SJCRH30 (cell line): ENCODE measurements at regions not wholly inside any gene's neighbourhood (a gene's known extent, or its start where the extent isn't known, plus 50 kb on each side); places are given as distances from the start of the nearest gene placed in this dataset.

ENCODE experiments used
- DNase-seq, 2 experiments: peaks; one replicate each; pipeline ENCODE4 v3.0.0-alpha.2; 2015 to 2020
- H3K27ac ChIP-seq: fragments of 250-450 bp; sonication (Bioruptor Pico); 2 replicates; pipeline ENCODE4 v1.5.1; 2020; ENCODE audit warnings: mild to moderate bottlenecking, moderate library complexity
- H3K27me3 ChIP-seq: fragments of 250-450 bp; sonication (Bioruptor Pico); 2 replicates; pipeline ENCODE4 v1.5.1; 2020; ENCODE audit warnings: mild to moderate bottlenecking, moderate library complexity
- H3K36me3 ChIP-seq: fragments of 250-450 bp; sonication (Bioruptor Pico); 2 replicates; pipeline ENCODE4 v1.5.1; 2020; ENCODE audit warnings: mild to moderate bottlenecking, moderate library complexity
- H3K4me1 ChIP-seq: fragments of 250-450 bp; sonication (Bioruptor Pico); 2 replicates; pipeline ENCODE4 v1.5.1; 2020; ENCODE audit warnings: mild to moderate bottlenecking, moderate library complexity
- H3K4me3 ChIP-seq: fragments of 250-450 bp; sonication (Bioruptor Pico); 2 replicates; pipeline ENCODE4 v1.5.1; 2020; ENCODE audit warnings: mild to moderate bottlenecking, moderate library complexity
- H3K9me3 ChIP-seq: fragments of 250-450 bp; sonication (Bioruptor Pico); replicated peaks from 2 replicates; pipeline ENCODE4 v1.5.1; 2020; ENCODE audit warnings: mild to moderate bottlenecking, moderate library complexity

DNA sequence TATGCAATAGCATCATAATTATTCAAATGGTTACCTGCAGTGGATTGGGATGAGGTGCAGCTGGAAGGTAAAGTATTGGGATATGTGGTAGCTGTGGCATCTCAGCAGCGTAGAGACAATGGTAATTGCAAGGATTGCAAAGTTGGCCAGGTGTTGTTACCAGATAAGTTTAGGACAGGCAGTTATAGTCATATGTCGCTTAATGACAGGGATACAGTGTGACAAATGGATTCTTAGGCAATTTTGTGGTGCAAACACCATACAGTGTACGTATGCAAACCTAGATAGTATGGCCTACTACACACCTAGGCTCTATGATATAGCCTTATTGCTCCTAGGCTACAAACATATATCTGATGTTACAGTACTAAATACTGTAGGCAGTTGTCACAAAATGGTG lies 163.5 kb upstream of the LYZL2 start:
- DNase-seq, result no peak
- no peak overlapping the region for H3K4me3 ChIP-seq
- H3K4me1 ChIP-seq, result peaks cover 1% of the 10 kb centered on the region; the same call in 1 of the 2 replicates
- H3K36me3 ChIP-seq, result no peaks in the 10 kb centered on the region
- no peaks in the 10 kb centered on the region for H3K27me3 ChIP-seq
- H3K27ac ChIP-seq, result no peak overlapping the region
- H3K9me3 ChIP-seq, result no peaks in the 10 kb centered on the region

DNA sequence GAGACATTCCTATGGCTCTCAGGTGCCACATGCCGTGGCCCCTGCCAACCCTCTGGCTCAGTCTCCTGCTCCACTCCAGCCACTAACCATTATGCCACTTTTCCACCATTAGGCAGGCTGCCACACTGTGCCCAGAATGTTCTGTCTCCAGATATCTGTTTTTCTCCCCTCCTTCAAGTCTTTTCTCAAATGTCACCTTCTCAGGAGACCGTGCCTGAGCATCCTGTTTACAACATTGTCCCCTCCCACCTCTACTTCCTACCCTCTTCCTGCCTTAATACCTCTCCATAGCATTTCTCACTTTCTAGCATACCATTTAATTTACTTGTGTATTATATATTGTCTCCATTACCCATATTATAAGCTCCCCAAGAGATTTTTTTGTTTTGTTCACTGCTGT lies 162.5 kb upstream of the LYZL2 start:
- DNase-seq, result no peak
- Histone ChIP-seq H3K36me3 (no peaks in the 10 kb centered on the region), H3K4me3 (no peak overlapping the region), H3K9me3 (no peaks in the 10 kb centered on the region), H3K4me1 (no peaks in the 10 kb centered on the region), H3K27me3 (no peaks in the 10 kb centered on the region), H3K27ac (no peak overlapping the region)

DNA sequence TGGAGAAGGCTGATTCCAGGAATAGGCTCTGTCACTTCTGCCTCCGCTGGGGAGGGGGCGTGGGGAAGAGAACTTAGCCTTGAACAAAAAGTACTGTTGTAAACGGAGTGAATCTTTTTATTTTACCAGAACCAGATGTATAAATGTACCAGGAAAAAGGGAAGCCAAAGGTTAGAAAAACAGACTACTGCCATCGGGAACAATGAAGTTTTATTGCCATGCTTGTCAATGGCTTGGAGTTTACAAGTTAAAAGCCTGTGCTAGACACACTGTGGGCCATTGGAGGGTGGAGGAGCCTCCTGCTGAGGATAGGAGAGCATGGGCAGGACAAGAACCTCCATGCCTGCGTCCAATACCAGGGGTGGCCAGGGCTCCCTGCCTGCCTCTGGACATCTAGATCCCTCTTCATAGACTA lies 161.7 kb upstream of the LYZL2 start:
- H3K4me3 ChIP-seq, result no peak overlapping the region
- H3K4me1 ChIP-seq, result no peaks in the 10 kb centered on the region
- no peak for DNase-seq
- no peak overlapping the region for H3K27ac ChIP-seq
- no peaks in the 10 kb centered on the region for H3K27me3 ChIP-seq
- H3K9me3 ChIP-seq, result no peaks in the 10 kb centered on the region
- H3K36me3 ChIP-seq, result no peaks in the 10 kb centered on the region

DNA sequence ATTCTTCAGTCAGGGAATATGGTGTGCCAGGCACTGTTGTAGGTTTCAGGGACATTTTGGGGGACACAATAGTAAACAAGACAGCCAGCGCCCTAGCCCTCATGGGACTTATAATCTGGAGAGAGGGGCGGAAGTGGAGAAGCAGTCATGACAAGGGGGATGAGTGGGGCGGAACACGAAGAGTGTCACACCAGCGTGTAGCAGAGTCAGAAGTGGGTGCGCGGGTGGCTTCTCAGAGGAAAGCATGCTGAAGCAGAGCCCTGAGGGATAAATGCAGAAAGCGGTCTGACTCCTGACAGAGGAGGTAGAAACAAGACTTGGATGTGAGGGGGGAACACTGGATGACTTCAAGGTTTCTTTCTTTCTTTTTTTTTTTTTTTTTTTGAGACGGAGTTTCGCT lies 160.3 kb upstream of the LYZL2 start:
- Histone ChIP-seq H3K9me3 (no peaks in the 10 kb centered on the region), H3K27me3 (no peaks in the 10 kb centered on the region), H3K4me1 (peaks cover 8% of the 10 kb centered on the region), H3K4me3 (no peak overlapping the region), H3K36me3 (no peaks in the 10 kb centered on the region), H3K27ac (no peak overlapping the region)
- DNase-seq, result no peak

DNA sequence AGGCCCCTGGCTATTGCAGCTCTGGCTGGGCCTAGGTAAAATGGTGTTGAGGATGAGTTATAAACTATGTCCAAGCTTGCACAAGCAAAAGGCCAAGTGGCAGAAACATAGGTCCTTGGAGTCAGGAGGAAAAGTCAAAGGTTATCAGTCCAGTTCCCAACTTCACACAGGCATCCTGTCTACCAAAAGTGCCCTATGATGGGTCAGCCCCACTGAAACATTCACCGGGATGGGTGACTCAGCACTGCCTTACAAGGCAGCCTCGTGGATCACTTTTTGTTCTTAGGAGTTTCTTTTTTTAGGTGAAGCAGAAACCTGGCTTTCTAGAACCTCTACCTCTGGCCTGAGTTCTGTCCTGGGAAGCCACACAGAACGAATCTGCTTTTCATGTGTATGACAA lies 158.8 kb upstream of the LYZL2 start:
- H3K27me3 ChIP-seq, result no peaks in the 10 kb centered on the region
- H3K36me3 ChIP-seq, result no peaks in the 10 kb centered on the region
- H3K27ac ChIP-seq, result no peak overlapping the region
- no peaks in the 10 kb centered on the region for H3K9me3 ChIP-seq
- H3K4me1 ChIP-seq, result peaks cover 10% of the 10 kb centered on the region
- DNase-seq, result no peak
- H3K4me3 ChIP-seq, result no peak overlapping the region

DNA sequence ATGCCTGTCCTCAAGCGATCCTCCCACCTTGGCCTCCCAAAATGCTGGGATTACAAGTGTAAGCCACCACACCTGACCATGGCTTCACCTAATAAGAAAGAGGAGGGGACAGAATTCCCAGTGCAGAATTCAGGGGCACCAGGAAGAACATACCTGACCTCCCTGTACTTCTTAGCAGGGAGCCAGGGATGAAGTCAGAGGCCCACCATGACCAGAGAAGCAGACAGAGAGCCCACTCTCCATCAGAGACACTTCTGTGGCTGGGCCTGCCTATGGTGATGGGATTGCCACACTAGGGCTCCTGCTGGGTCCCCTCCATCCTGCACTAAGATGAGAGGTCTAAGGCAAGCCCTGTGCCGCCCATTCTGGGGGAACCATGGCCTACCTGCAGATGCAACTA lies 157.4 kb upstream of the LYZL2 start:
- Histone ChIP-seq H3K27ac (no peak overlapping the region), H3K9me3 (no peaks in the 10 kb centered on the region), H3K36me3 (no peaks in the 10 kb centered on the region), H3K4me3 (no peak overlapping the region), H3K4me1 (peaks cover 20% of the 10 kb centered on the region), H3K27me3 (no peaks in the 10 kb centered on the region)
- no peak for DNase-seq

DNA sequence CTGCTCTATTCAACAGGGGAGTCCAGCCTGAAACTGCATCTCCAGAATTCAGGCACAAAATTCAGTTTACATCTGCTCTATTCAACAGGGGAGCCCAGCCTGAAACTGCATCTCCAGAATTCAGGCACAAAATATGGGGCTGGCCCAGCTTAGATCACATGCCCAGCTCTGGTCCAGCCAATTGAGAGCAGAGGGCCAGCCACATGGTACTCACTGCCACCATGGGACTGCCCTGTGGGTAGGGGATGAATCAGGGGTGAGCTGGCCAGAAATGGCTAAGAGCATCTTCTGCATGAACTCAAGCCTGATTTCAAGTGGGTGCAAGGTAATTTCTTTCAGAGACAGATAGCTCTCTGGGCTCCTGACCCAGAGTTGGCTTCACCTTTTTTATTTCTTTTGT lies 156.6 kb upstream of the LYZL2 start:
- Histone ChIP-seq H3K27me3 (no peaks in the 10 kb centered on the region), H3K9me3 (no peaks in the 10 kb centered on the region), H3K4me3 (no peak overlapping the region), H3K27ac (no peak overlapping the region; the same call in 1 of the 2 replicates), H3K4me1 (peaks cover 20% of the 10 kb centered on the region), H3K36me3 (no peaks in the 10 kb centered on the region)
- DNase-seq, result peak in 1 of 2 experiments; percentile 30

DNA sequence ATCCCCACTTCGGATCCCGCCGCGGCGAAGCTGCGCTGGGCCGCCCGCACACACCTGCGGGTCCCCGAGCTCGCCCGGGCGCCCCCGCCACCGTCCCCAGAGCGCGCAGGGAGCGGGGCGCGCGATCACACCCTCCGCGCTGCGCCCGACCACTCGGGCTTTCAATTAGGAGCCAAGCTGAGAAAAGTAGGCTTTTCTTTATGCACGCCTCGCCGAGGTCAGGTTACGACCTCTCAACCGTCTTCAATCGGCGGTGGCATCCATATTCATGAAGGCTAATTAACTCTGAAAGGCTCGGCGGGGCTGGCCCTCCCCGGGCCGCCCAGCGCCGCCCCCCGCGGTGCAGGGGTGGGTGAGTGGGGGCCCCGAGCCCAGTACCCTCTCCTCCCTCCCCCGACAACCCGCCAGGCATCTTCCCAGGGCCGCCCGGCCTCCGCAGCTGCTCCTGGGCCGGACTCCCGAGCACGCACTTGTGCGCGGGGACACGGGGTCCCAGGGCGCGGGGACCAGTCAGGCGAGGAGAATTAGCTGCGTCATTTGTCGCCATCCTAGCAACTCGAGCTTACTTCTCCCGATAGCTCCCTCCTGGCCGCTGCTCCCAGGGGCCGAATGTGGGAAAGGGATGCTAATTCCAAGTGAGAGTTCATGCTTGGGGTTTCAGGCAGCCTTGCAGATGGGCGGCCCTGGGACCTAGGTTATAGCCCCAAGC lies 155.5 kb upstream of the LYZL2 start:
- Histone ChIP-seq H3K36me3 (no peaks in the 10 kb centered on the region), H3K4me1 (peaks cover 20% of the 10 kb centered on the region), H3K27ac (peak overlapping the region; percentile 69), H3K27me3 (no peaks in the 10 kb centered on the region), H3K4me3 (peak overlapping the region; percentile 64), H3K9me3 (no peaks in the 10 kb centered on the region)
- DNase-seq, result peak; percentile 88 to 91

DNA sequence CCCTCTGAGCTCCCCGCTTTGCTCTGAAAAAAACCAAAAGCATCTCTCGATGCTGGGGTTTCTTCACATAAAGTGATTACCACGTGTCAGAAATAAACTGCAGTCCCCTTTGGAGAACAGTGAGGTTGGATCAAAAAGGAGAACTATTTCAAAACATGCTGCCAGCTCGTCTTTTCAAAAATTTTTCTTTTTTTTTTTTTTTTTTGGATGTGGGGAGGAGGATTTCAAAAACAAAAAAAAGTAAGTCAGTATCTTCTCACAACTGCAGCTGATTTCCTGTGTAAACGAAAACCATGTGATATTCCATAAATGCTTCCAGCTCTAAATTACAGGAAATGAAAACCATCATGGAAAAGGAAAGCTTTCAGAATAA lies 155.0 kb upstream of the LYZL2 start:
- Histone ChIP-seq H3K27me3 (no peaks in the 10 kb centered on the region), H3K4me1 (peaks cover 20% of the 10 kb centered on the region), H3K9me3 (no peaks in the 10 kb centered on the region), H3K4me3 (peak overlapping the region; percentile 64), H3K36me3 (no peaks in the 10 kb centered on the region), H3K27ac (peak overlapping the region; percentile 69)
- DNase-seq, result no peak

DNA sequence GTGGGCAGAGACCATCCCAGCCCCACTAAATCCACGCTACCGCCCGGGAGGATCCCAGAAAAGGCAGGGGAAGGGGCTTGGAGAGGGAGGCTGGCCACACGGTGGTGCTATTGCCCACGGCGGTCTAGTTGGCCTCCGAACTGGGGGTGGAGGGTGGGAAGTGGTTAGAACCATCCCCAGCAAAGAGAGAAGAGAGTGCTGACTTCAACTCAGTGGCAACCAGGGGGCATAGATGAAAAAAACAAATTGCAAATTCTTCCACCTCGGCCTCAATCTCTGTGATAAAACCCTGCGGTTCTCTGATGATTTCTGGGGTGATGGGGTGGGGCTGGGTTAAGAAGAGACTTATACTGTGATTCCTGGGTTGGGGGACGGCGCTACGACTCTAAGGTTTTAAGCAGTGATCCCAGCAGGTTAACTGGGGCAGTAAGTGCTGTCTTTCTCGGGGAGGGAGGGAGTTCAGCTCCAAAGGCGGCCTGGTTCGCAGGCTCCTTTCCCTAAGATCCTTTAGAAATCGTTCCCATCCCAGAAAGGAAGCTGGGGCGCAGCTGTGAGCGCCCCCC lies 154.5 kb upstream of the LYZL2 start:
- no peaks in the 10 kb centered on the region for H3K36me3 ChIP-seq
- DNase-seq, result peak; percentile 92 to 96
- peak overlapping the region; percentile 64 for H3K4me3 ChIP-seq
- H3K9me3 ChIP-seq, result no peaks in the 10 kb centered on the region
- peak overlapping the region; percentile 69 for H3K27ac ChIP-seq
- H3K27me3 ChIP-seq, result no peaks in the 10 kb centered on the region
- peaks cover 20% of the 10 kb centered on the region for H3K4me1 ChIP-seq

DNA sequence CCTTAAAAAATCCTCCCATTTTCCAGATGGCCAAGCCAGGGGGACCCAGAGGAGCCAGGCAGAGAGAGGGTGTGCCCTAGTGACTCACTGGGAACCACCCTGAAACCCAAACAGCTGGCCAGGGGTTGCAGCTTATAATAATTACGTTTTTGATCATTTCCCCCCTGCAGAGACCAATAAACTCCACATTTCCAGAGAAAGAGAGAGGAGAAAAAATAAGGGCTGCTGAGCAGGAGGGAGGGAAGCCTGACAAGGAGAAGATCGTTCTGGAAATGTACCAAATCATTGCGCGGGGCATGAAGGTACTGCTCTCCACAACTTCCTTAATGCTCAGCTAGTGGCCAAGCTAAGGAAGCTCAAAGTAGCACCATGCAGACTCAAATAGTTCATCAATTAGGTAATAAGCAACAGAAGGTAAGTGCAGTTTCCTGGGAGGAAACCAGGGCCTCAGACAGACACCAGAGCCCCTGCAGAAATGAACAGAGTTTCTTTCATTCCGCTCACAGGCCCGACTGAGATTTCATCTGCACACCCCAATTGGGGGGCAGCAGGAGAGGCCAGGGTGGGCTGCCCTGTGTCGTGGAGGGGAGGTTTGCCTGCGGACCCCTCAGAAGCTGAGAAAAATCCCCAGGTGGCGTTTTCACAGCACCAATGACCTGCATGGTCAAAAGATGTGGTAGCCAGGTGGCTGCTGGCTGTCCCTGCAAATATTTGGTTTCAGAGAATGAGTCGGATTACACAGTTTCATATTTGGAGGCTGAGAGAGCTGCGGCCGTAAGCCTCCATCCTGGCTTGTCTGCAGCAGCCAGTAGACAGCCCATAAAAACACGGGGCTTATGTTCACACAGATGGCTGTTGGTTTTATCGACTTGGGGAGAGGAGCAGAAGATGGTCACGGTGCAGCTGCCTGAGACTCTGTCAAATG lies 153.2 kb upstream of the LYZL2 start:
- Histone ChIP-seq H3K27ac (peak overlapping the region; percentile 69), H3K4me1 (peaks cover 20% of the 10 kb centered on the region), H3K27me3 (no peaks in the 10 kb centered on the region), H3K36me3 (no peaks in the 10 kb centered on the region), H3K4me3 (peak overlapping the region; percentile 64), H3K9me3 (no peaks in the 10 kb centered on the region)
- peak; percentile 64 to 79 for DNase-seq

DNA sequence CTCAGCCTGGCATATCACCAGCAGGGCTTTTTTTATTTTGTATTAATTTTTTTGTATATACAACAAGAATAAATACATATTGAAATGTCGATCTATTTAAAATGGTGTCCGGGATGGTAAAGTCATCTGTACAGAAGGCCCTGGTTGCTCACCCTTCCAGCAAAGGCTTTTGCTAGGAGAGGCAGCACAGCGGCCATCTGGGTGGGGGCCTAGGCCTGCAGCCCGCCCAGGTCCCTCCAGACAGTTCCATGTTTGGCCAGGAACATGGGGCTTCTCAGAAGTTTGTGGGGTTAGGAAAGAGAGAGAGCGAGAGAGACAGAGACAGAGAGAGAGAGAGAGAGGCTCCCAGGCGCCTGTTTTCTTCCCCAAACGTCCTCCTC lies 152.6 kb upstream of the LYZL2 start:
- DNase-seq, result no peak
- Histone ChIP-seq H3K27me3 (no peaks in the 10 kb centered on the region), H3K9me3 (no peaks in the 10 kb centered on the region; the same call in 1 of the 2 replicates), H3K36me3 (no peaks in the 10 kb centered on the region), H3K4me3 (no peak overlapping the region), H3K4me1 (peaks cover 23% of the 10 kb centered on the region), H3K27ac (peak overlapping the region; percentile 69)

DNA sequence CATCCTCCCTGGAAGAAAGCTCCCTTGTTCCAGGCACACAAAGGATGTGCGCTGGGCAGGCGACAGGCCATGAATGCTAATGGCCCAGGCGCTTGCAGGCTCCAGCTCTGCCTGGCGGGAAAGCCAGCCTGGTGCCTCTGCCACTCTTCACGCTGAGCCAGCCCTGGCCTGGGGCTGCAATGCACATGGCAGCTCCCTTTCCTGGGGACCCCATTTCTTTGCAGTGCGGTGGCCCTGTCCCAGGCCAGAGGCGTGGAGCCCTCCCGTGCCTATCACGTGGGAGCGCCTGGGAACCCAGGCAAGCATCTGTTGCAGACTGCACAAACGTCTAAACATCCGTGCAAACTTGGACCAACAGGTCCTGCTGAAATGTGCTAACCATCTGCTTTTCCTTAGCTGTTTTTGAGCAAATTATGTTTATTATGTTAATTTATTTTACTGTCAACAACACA lies 152.1 kb upstream of the LYZL2 start:
- H3K27me3 ChIP-seq, result no peaks in the 10 kb centered on the region
- no peaks in the 10 kb centered on the region; the same call in 1 of the 2 replicates for H3K9me3 ChIP-seq
- peaks cover 27% of the 10 kb centered on the region for H3K4me1 ChIP-seq
- no peak for DNase-seq
- no peak overlapping the region for H3K27ac ChIP-seq
- no peaks in the 10 kb centered on the region for H3K36me3 ChIP-seq
- no peak overlapping the region for H3K4me3 ChIP-seq

DNA sequence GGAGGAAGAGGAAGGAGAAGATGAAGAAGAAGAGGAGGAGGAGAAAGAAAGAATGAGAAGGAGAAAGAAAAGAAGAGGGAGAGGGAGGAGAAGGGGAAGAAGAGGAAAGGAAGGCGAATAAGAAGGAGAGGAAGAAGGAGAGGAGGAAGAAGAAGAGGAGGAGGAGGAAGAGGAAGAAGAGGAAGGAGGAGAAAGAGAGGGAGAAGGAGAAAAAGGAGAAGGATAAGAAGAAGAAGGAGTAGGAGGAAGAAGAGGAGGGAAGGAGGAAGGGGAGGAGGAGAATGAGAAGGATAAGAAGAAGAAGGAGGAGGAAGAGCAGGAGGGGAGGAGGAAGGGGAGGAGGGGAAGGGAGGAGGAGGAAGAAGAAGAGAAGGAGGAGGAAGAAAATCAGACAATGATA lies 149.2 kb upstream of the LYZL2 start:
- H3K9me3 ChIP-seq, result no peaks in the 10 kb centered on the region; the same call in 1 of the 2 replicates
- H3K27me3 ChIP-seq, result no peaks in the 10 kb centered on the region
- DNase-seq, result no peak
- H3K27ac ChIP-seq, result no peak overlapping the region
- H3K4me1 ChIP-seq, result peaks cover 31% of the 10 kb centered on the region
- no peaks in the 10 kb centered on the region for H3K36me3 ChIP-seq
- no peak overlapping the region for H3K4me3 ChIP-seq
